GM19023 (cell line): ENCODE measurements at regions not wholly inside any gene's neighbourhood (a gene's known extent, or its start where the extent isn't known, plus 50 kb on each side); places are given as distances from the start of the nearest gene placed in this dataset.

Source experiments
- ATAC-seq: cut with Tn5 transposase; IDR thresholded peaks from one replicate; pipeline ENCODE4 v1.9.1; 2021; ENCODE audit warnings: mild to moderate bottlenecking, moderate library complexity; ENCODE audit not compliant: unreplicated experiment

DNA sequence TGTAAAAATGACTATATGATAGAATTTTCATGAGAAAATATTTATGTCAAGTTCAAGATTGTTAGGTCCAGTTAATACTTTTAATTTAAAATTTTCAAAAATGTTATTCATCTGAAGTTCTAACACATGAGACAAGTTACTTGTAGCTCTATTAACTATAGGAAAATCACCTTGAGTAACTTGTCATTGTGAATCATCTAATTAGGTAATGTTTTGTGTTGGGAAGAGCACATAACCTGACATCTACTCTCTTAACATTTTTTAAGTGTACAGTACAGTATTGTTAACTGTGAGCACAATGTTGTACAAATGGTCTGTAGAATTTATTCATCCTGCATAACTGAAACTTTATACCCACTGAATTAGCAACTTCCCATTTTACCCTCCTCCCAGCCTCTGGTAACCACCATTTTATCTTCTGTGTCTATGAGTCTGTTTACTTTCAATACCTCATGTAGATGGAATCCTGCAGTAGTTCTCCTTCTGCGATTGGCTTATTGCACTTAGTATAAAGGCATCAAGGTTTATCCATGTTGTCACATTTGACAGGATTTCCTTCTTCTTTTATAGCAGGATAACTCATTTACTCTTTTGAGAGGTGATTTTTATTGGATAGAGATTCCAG is 54.6 kb downstream of the ARL4A start:
- ATAC-seq: no peak

DNA sequence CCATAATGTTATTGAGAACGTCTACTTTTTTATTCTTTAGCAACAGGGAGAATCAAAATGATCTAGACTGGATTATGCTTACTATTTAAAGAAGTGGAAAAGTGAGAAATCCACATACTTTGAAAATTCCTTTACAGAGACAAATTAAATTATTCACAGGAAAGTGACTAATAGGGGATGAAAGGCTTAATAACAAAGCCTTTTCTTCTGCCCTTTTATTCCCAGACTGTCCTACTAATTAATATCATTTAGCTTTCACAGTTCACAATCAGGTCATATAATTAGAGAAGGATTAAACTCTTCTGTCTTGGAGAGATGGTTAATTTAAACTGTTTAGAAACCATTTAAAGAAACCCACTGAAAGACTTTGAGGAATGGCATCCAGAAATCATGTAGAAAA is 58.8 kb downstream of the ARL4A start:
- no peak for ATAC-seq

GRCh38 chr7:12747687-12748306 is 60.4 kb downstream of the ARL4A start:
- ATAC-seq: no peak

DNA sequence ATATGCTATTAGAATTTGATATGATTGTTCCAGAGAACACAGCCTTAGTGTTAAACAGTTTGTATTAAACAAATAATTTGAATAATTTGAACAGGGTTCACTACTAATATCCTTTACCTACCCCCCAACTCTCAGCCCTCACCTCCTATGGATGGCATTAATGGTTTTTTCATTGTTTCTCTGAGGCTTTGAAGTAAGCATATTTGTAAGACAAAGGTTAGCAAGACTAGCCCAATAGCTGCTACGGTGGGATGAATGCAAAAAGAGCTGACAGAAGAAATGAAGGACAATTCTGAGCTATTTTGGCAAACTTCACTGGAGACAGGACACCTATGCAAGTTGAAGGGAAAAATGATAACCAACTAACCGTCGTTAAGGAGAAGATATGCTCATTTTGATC is 61.6 kb downstream of the ARL4A start:
- no peak for ATAC-seq

DNA sequence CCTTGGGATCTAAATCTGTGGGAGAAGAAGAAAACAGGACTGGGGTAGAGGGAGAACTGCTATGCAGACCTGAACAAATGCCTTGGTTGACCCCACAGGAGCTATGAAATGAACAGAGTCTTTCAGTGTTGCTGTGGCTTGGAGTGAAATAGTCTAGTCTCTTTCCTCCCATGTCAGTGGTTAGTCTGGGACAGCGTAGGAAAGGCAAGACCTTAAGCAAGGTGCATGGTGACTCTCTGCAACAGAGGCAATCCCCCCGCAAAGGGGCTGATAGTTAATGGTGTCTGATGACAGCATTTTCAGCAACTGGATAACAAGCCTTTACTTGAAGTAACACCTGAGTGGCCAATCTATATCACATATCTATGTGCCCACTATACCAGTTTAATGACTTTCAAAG is 62.3 kb downstream of the ARL4A start:
- ATAC-seq: no peak

GRCh38 chr7:12751764-12752163 is 64.3 kb downstream of the ARL4A start:
- ATAC-seq: no peak

GRCh38 chr7:12754179-12754578 is 66.7 kb downstream of the ARL4A start:
- no peak for ATAC-seq

GRCh38 chr7:12756821-12757220 is 69.4 kb downstream of the ARL4A start:
- no peak for ATAC-seq

DNA sequence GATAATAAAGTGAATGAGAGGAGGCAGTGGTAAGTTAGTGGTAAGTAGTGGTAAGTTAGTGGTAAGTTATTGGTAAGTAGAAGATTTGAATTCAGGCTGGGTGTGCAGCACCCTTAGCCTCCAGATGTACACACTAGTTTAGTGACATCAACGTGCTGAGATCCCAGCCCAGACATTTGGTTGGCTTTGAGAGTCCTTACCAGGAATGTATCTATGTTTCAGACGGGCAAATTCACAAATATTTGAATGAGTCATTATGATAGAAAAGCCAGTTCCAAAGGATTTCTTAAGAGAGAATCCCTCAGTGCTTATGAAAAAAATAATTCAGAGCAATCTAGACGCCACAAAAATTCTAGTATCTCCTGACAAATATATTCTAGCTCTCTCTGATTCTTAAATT is 70.0 kb downstream of the ARL4A start:
- no peak for ATAC-seq

GRCh38 chr7:12759151-12759550 is 71.7 kb downstream of the ARL4A start:
- ATAC-seq: no peak

- no peak for ATAC-seq
Measured at GRCh38 chr7:12761111-12761510, 73.7 kb downstream of the ARL4A start.

DNA sequence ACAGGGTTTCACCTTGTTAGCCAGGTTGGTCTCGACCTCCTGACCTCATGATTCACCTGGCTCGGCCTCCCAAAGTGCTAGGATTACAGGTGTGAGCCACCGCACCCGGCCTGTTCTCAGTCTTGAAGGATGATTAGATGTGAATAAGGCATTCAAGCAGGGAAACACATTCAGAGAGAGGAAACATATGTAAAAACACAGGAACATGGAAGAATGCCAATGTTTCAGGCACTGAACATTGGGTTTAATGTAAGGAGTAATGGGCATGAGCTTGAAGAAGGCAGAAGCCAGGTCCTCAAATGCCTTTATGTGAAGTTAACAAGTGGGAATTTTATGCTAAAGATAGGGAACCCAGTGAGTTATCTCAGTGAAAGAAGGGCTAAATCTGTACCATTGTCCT is 74.3 kb downstream of the ARL4A start:
- no peak for ATAC-seq

DNA sequence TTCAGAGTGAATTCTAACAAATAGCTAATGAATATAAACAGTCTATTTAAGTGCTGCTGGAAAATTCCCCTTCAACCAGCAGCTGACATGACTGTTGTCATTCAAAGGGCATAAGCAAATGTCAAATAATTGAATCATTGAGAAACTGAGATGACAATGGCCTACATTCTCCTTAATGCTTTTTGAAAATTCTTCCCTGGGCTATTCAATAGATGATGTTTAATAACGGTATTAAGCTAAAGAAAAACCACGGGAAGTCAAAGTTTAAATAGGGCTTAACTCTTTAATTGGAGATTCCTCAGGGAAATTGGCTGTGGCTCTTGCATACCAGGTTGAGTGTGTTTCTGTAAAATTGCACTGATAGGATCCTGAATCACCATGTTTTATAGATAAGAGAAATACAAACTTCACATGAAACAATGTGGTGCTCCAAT is 77.0 kb downstream of the ARL4A start:
- no peak for ATAC-seq

DNA sequence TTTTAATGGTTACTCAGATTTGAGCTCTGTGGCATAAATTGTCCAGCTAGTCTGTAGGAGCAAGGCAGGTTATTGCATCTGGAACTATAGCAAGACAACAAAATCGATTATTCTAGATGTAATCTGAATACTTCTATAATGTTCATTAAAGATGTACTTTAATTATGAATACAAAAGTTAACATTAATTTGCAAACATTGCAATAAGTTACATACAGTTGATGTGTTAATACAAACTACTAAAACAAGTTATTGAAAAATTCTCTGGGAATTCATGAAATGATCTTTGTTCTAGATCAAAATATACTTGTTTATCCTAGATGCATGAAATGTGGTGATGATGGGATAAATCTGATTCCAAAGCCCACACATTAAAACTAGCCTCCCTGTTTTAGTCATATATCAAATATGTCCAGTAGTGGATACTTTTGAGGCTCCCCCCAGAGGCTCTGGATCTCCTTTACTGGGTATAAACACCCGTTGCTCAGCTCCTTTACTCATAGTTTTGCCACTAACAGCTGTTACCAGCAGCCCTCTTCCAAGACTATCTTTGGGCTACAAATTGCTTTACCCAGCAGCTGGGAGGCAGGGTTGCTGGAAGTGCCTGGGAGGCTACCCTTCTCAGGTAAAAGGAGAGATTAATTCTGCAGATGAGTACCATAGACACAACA is 78.1 kb downstream of the ARL4A start:
- no peak for ATAC-seq

DNA sequence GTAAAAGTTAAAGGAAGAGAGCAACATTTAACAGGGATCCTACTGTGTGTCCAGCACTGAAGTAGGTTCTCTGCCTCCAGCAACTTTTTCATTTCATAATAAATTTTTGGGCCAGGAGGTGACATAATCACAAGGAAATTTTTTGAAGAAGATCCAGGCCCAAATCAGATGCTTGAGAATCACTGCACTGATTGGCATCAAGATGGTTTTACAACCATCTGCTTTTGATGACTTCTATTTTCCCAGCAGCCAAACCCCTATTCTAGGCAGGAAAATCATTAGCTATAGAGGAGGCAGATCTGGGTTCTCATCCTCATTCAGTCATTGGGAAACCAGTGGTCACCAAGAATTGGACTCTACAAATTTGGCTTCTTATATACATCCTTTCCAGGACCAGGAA is 79.0 kb downstream of the ARL4A start:
- no peak for ATAC-seq

GRCh38 chr7:12768948-12769347 is 81.5 kb downstream of the ARL4A start:
- no peak for ATAC-seq

- ATAC-seq: no peak
Measured at GRCh38 chr7:12769444-12769843, 82.0 kb downstream of the ARL4A start.

DNA sequence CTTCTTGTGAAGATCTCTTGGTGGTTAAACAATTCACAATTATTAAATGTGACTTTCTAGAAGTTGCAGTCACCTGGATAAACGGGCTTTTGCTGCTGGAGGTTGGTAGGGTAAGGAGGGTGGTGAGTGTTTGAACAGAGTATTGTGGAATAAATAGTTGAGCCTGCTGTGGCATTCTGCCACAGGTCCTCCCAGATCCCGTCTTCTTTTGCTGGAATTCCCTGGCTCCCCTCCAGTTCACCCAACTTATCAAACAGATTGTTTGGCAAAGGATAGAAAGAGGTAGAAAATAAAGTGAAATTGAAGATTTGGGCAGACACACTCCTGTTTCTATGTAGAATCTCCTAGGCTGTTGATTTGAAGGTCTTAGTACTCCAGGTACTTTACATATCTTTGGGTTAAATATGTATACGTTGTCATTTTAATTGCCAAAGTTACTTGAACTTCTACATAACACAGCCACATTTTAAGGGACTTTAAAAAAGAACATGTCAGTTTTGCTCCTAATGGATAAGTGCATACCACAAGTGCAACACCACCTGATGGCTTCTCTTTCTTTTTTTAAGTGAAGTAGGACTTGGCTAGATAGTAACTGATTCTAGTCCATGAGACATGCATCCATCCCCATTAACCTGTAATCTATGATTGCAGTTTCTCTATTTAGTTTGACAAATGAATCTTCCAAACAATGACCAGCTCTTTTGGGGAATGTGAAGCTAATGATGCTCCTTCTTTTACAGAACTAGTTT is 83.0 kb downstream of the ARL4A start:
- ATAC-seq: no peak

DNA sequence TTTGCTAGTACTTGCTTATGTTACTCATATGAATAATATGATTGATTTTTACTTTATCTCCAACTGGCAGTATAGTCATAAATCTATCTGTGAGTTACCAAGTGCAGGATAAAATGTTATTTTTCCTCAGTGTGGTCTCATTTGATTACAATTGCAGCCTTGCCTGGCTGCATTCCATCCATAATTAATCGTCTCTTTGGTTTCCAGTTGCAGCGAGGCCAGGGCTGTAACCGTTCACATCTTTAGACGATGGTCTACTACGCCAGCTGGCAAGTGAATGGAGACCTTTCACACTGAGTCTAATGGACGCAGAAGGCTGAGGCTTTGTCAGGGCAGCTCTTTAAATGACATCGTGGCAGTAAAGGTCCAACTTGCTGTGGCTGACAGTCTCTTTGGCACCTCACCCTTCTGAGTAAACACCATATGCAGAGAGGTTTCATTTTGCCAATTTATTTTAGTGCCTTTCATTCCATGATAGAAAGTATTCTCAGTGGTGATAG is 84.0 kb downstream of the ARL4A start:
- no peak for ATAC-seq

DNA sequence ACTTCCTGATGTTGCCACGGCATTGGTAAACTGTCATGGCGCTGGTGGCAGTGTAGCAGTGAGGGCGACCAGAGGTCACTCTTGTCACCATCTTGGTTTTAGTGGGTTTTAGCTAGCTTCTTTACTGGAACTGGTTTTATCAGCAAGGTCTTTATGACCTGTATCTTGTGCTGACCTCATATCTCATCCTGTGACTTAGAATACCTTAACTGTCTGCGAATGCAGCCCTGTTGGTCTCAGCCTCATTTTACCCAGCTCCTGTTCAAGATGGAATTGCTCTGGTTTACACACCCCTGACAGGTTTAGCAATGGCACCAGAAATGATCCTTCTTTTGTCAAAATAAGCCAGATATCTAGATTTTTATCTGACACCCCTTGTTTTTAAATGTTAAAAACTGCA is 85.3 kb downstream of the ARL4A start:
- no peak for ATAC-seq

DNA sequence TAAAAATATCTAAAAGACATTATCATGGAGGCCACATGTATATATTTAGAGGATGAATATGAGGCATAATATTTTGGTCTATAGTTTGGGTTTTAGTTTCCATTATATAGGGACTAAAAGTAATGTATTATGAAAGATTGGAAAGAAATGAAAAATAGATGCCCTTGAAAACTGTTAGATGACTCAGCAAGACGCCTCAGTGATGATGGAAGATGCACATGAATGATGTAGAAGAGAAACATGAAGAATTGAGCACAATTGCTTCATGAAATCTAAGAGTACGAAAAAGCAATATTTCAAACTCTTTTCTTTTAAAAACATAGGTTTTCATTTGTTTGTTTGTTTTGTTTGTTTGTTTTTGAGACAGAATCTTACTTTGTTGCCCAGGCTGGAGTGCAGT is 89.8 kb downstream of the ARL4A start:
- no peak for ATAC-seq

GRCh38 chr7:12779947-12780346 is 92.5 kb downstream of the ARL4A start:
- no peak for ATAC-seq
